Transverse colon (tissue), 4 donors: ENCODE measurements at regions not wholly inside any gene's neighbourhood (a gene's known extent, or its start where the extent isn't known, plus 50 kb on each side); places are given as distances from the start of the nearest gene placed in this dataset.

ENCODE experiments used
- DNase-seq: peaks from one replicate; pipeline ENCODE4 v3.0.0-alpha.2; 2019
- H3K27ac ChIP-seq, 4 donors: fragments of 200-600 bp; sonication (generic); 2 replicates each; pipeline ENCODE4 v1.5.1; 2016 to 2018; ENCODE audit warnings: inconsistent platforms in 4 of 4
- H3K27me3 ChIP-seq: fragments of 200-600 bp; sonication (generic); 2 replicates; pipeline ENCODE4 v1.5.1; 2017; ENCODE audit warnings: inconsistent platforms
- H3K36me3 ChIP-seq, 4 donors: fragments of 200-600 bp; sonication (generic); 2 replicates each; pipeline ENCODE4 v1.5.1; 2017 to 2019; ENCODE audit warnings: inconsistent platforms in 4 of 4
- H3K4me1 ChIP-seq, 4 donors: fragments of 200-600 bp; sonication (generic); 2 replicates each; pipeline ENCODE4 v1.5.1; 2017 to 2020; ENCODE audit warnings: inconsistent platforms in 4 of 4
- H3K4me3 ChIP-seq, 4 donors: fragments of 200-600 bp; sonication (generic); 1 replicate in 1 of 4; 2 replicates in 3 of 4; pipeline versions ENCODE4 v1.5.1 to v1.6.1; 2017 to 2019; ENCODE audit warnings: inconsistent platforms in 4 of 4
- H3K9me3 ChIP-seq, 2 donors: fragments of 200-600 bp; sonication (generic); 2 replicates each; pipeline ENCODE4 v1.5.1; 2017 to 2019; ENCODE audit warnings: inconsistent platforms in 2 of 2
- CTCF ChIP-seq, 5 experiments: fragments of 200-600 bp in 3 of 5; fragments of 450-650 bp in 2 of 5; sonication (generic) in 3 of 5; IDR thresholded peaks; 1 replicate in 2 of 5; 2 replicates in 3 of 5; pipeline ENCODE4 v1.5.1; 2016 to 2017; ENCODE audit warnings: antibody characterized with exemption in 5 of 5, inconsistent platforms in 3 of 5, mild to moderate bottlenecking in 2 of 5, moderate library complexity in 1 of 5
- EP300 ChIP-seq: sonication (generic); formaldehyde crosslinking; IDR thresholded peaks from one replicate; pipeline ENCODE4 v1.6.1; 2017; ENCODE audit warnings: antibody characterized with exemption, low read depth
- POLR2A ChIP-seq: fragments of 450-650 bp; IDR thresholded peaks from one replicate; pipeline ENCODE4 v1.6.1; 2016; ENCODE audit warnings: antibody characterized with exemption, mild to moderate bottlenecking, moderate library complexity
- POLR2AphosphoS5 ChIP-seq, 3 donors: sonication (generic); formaldehyde crosslinking; IDR thresholded peaks; one replicate each; pipeline ENCODE4 v1.6.1; 2016; ENCODE audit warnings: antibody characterized with exemption in 3 of 3
- WGBS, 2 donors: methylation state at CpG; one replicate each; pipeline ENCODE4 v1.1.5; 2018; ENCODE audit warnings: low coverage in 1 of 2; 5-methylcytosine and 5-hydroxymethylcytosine counted together
- in situ Hi-C, 4 donors: fragments of 200-750 bp; cut with MboI; loops; one replicate each; pipeline versions ENCODE4 v1.15.0 to v1.15.1; 2017; ENCODE audit warnings: low sequenced_read_pairs in 3 of 4, low pct_ligation_motif_present in 1 of 4, low pct_unique_long_range_greater_than_20kb in 1 of 4
- intact Hi-C: fragments of 100-400 bp; cut with DNase I; formaldehyde crosslinking; loops from one replicate; pipeline ENCODE4 v1.15.1; 2023; ENCODE audit warnings: low total_unique reads

DNA sequence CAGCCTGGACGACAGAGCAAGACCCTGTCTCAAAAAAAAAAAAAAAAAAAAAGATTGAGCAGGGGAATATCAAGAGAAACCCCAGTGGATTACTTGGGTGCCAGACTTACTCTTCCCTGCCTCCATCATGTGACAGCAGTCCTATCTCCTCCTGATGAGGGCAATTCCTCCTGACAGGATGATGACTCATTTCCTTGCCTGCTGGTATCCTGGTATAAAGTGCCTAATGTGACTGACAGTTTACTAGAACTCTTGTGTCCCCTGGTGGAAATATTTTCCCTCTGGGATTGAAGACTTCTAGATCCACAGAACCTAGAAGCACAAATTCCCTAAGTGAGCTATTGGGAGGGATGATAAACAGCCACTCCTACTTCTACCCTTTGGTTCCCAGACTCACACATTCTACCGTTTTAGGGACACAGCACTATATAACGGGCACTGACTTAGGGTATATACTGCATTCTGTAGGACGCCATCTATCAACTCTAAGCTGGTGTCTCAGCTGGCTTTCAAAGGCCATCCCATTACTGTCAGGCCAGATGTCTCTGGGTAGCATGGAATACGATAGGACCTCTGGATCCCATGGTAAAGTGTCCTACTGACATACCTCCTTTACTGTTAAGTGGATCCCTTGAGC is 114.6 kb upstream of the MED13 start:
- WGBS, 2 donors, result 87 to 100% methylated on average over 1 to 5 of the region's 5 CpGs
- no peak overlapping the region for H3K4me3 ChIP-seq
- no peak for TF ChIP-seq POLR2A
- peak; percentile 21 to 85 (median 43) for TF ChIP-seq CTCF (IDR thresholded peaks at IDR 0.05)
- peak in 2 of 3 donors; percentile 40 to 55 for TF ChIP-seq POLR2AphosphoS5 (IDR thresholded peaks at IDR 0.05)
- TF ChIP-seq EP300, result peak; percentile 7
- in situ Hi-C loops, result no loop called here
- DNase-seq, result peak; percentile 27
- H3K4me1 ChIP-seq, result peaks cover 0 to 4% (median 0%) of the 10 kb centered on the region in 4 donors
- no peaks in the 10 kb centered on the region for H3K36me3 ChIP-seq
- no peaks in the 10 kb centered on the region for H3K9me3 ChIP-seq
- peak overlapping the region in 2 of 4 donors; percentile 19 to 32 for H3K27ac ChIP-seq
- intact Hi-C loops, result no loop called here
- no peaks in the 10 kb centered on the region for H3K27me3 ChIP-seq

DNA sequence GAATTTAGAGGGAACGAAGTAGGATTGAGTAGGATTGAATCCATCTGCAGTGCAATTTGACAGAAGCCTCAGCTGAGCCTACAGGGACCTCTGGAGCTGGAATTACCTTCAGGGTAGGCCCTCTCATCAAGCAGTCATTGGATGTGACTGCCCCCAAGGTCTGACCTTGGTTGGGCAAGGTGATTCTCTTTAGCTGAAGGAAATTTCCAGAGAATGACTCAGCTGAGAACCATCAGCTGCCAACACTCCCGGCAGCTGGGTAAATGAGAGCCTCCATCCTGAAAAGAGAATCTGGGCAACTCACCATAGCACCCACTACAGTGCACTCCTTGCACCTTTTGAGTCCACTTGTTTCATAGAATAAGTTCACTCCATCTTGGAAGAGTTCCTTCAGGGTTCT is 113.5 kb upstream of the MED13 start:
- no peak for DNase-seq
- in situ Hi-C loops (no loop called here), intact Hi-C loops (no loop called here)
- no peaks in the 10 kb centered on the region for H3K9me3 ChIP-seq
- peaks cover 0 to 4% (median 0%) of the 10 kb centered on the region in 4 donors for H3K4me1 ChIP-seq
- no peaks in the 10 kb centered on the region for H3K27me3 ChIP-seq
- no peak for TF ChIP-seq POLR2AphosphoS5 (IDR thresholded peaks at IDR 0.05)
- TF ChIP-seq EP300, result no peak
- no peak for TF ChIP-seq POLR2A
- no peak for TF ChIP-seq CTCF (IDR thresholded peaks at IDR 0.05)
- no peaks in the 10 kb centered on the region for H3K36me3 ChIP-seq
- no peak overlapping the region for H3K4me3 ChIP-seq
- 80 to 83% methylated on average over 1 to 2 of the region's 2 CpGs for WGBS, 2 donors
- H3K27ac ChIP-seq, result no peak overlapping the region

DNA sequence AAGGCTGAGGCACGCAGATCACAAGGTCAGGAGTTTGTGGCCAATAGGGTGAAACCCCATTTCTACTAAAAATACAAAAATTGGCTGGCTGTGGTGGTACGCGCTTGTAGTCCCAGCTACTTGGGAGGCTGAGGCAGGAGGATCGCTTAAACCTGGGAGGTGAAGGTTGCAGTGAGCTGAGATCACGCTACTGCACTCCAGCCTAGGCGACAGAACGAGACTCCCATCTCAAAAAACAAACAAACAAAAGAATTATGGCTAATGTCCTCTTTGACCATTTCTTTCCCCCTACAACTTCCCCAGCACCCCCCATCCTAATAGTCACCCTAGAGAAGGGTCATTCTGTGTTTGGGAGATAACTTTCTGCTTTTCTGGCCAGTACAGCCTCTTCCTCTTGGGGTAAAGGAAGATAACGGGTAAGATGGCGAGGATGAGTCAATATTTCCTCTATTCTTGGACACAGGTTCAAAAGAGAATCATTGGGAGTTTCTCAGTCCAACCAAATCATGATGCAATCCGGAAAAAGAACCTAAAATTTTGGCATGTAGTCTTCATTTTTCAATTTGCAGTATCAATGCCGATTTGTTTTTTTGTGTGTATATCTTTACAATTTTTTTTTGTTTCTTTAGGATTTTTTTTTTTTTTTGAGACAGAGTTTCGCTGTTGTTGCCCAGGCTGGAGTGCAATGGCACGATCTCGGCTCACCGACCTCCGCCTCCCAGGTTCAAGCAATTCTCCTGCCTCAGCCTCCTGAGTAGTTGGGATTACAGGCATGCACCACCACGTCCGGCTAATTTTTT is 107.6 kb upstream of the MED13 start:
- intact Hi-C loops (no loop called here), in situ Hi-C loops (no loop called here)
- H3K4me3 ChIP-seq, result no peak overlapping the region
- WGBS, 2 donors, result 85 to 88% methylated on average over 9 to 18 of the region's 18 CpGs
- H3K4me1 ChIP-seq, result no peaks in the 10 kb centered on the region
- TF ChIP-seq POLR2A (no peak), EP300 (no peak), POLR2AphosphoS5 (IDR thresholded peaks at IDR 0.05) (no peak), CTCF (IDR thresholded peaks at IDR 0.05) (no peak)
- H3K27me3 ChIP-seq, result no peaks in the 10 kb centered on the region
- H3K36me3 ChIP-seq, result no peaks in the 10 kb centered on the region
- no peak overlapping the region for H3K27ac ChIP-seq
- no peaks in the 10 kb centered on the region for H3K9me3 ChIP-seq
- DNase-seq, result no peak

GRCh38 chr17:62167076-62167475 is 102.0 kb upstream of the MED13 start:
- H3K9me3 ChIP-seq, result no peaks in the 10 kb centered on the region
- H3K4me3 ChIP-seq, result no peak overlapping the region
- no peak overlapping the region for H3K27ac ChIP-seq
- in situ Hi-C loops (no loop called here), intact Hi-C loops (no loop called here)
- WGBS, 2 donors, result 81 to 97% methylated on average over 2 of the region's 2 CpGs
- H3K36me3 ChIP-seq, result no peaks in the 10 kb centered on the region
- no peak for TF ChIP-seq CTCF (IDR thresholded peaks at IDR 0.05)
- peaks cover 0 to 17% (median 10%) of the 10 kb centered on the region in 4 donors for H3K4me1 ChIP-seq
- H3K27me3 ChIP-seq, result no peaks in the 10 kb centered on the region
- no peak for DNase-seq
